ENCODE measurements at regions not wholly inside any gene's neighbourhood (a gene's known extent, or its start where the extent isn't known, plus 50 kb on each side); places are given as distances from the start of the nearest gene placed in this dataset.

DNA sequence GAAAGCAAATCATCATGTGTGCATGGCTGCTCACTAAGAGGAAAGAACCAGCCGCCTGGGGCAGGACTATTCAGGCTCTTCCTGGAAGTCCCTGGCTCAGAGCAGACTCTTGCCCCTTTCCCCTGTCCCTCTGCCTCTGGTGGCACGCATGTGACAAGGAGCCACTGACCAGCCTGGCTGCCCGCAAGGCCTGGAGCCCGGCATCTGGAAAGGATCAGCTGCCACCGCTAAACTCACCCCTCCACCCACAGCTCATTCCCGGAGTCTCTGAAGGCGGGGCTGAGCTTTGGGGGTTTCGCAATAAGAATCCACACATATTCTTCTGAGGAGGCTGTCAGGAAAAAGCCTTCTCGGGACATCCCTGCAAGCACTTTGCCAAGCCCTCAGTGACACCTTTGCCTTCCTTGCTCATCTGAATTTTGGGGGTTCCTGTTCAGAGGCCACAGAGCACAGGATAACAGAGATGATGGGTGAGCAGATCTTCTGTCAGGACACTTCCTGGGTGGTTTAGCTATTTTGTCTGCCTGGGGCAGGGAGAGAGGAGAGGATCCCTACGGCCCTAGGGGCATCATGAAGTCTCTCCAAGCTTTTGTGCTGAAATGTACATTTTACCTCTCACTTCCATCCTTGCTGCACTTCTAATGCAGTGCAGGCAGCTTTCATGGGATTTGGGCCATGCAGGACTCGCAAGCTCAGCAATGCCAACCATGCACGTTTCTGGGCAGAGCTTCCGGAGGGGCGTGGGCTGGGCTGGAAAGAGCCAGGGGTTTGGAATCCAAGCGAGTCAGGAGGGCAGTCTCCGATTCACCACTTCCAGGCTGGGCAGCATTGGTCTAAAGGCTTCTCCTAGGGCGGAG lies 124.8 kb upstream of the MAP1LC3B2 start:
- peak; percentile 80 for DNase-seq (ENCODE audit: low read depth, low spot score)
- H3K4me3 ChIP-seq (ENCODE audit: low read depth, low read length): peak overlapping the region; percentile 0
- in situ Hi-C loops (cut with HindIII; ENCODE audit: low sequenced_read_pairs): no loop called here
- TF ChIP-seq, protein P1, sequence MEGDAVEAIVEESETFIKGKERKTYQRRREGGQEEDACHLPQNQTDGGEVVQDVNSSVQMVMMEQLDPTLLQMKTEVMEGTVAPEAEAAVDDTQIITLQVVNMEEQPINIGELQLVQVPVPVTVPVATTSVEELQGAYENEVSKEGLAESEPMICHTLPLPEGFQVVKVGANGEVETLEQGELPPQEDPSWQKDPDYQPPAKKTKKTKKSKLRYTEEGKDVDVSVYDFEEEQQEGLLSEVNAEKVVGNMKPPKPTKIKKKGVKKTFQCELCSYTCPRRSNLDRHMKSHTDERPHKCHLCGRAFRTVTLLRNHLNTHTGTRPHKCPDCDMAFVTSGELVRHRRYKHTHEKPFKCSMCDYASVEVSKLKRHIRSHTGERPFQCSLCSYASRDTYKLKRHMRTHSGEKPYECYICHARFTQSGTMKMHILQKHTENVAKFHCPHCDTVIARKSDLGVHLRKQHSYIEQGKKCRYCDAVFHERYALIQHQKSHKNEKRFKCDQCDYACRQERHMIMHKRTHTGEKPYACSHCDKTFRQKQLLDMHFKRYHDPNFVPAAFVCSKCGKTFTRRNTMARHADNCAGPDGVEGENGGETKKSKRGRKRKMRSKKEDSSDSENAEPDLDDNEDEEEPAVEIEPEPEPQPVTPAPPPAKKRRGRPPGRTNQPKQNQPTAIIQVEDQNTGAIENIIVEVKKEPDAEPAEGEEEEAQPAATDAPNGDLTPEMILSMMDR (IDR thresholded peaks at IDR 0.05; ENCODE audit: low read depth, low read length): no peak

DNA sequence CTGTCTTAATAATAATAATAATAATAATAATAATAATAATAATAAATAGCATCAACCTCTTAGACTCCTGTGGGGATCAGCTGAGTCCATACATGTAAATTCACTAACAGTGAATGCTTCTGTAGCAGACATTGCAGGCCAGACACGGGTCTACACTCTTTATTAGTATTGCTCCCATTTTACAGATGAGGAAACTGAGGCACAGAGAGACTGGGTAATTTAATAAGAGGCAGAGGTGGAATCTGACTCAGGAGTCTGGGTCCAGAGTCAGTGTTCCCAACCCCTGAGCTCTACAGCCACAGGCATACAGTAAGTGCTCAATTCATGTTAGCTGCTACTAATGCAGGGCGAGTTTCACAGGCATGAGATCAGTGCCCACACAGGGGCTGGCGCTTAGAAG lies 123.2 kb upstream of the MAP1LC3B2 start:
- no peak for DNase-seq (ENCODE audit: low read depth, low spot score)
- H3K4me3 ChIP-seq (ENCODE audit: low read depth, low read length): no peak overlapping the region
- in situ Hi-C loops (cut with HindIII; ENCODE audit: low sequenced_read_pairs): no loop called here
- TF ChIP-seq, protein P1 (IDR thresholded peaks at IDR 0.05; ENCODE audit: low read depth, low read length): no peak

DNA sequence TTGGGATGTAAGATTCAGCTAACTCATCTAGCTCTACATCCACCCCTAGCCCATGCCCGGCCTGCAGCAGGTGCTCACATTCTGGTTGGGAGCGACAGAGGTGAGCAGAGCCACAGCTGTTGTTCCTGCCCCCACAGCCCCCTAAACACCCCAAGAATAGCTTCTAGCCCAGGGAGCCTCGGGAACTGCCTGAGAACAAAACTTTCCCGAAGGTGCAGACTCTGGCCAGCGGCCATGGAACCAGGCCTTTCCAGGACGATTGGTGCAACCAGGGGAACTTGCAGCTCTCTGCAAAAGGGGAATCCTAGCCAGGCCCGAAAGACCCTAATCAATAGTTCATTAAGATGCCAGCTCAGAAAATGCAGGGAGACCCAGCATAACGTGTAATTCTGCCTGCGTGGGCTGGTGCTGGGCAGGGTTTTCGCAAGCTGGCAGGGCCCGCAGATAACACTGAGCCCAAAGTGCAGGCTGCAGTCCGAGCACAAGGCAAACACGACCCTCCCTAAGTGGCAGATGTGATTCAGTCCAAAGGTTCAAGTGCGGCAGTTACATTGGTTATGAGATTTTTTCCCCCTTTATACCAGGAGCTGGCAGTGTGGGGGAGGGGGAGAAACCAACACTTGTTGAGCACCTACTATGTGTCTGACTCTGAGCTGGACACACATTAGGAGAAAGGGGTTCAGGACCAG lies 122.5 kb upstream of the MAP1LC3B2 start:
- in situ Hi-C loops (cut with HindIII; ENCODE audit: low sequenced_read_pairs): no loop called here
- DNase-seq (ENCODE audit: low read depth, low spot score): no peak
- H3K4me3 ChIP-seq (ENCODE audit: low read depth, low read length): no peak overlapping the region
- TF ChIP-seq, protein P1 (IDR thresholded peaks at IDR 0.05; ENCODE audit: low read depth, low read length): no peak

DNA sequence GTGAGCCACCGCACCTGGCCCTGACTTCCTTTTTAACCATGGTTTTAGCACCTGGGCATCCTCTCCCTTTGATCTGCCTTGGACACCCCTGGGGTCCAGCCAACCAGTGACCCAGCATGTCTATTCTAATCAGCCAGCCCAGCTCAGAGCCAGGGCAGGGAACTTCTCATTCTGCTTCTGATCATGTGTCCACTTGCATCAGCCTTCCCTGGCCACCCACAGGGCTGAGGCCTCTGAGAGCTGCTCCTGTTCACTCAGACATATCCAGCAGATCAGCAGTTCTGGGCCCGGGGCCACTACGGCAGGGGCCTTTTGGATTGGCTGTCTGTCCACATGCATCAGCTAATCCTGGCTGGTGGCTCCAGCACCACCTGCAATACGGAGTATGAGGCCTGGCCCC lies 117.9 kb upstream of the MAP1LC3B2 start:
- in situ Hi-C loops (cut with HindIII; ENCODE audit: low sequenced_read_pairs): no loop called here
- H3K4me3 ChIP-seq (ENCODE audit: low read depth, low read length): no peak overlapping the region
- TF ChIP-seq, protein P1 (IDR thresholded peaks at IDR 0.05; ENCODE audit: low read depth, low read length): no peak
- DNase-seq (ENCODE audit: low read depth, low spot score): peak; percentile 40

DNA sequence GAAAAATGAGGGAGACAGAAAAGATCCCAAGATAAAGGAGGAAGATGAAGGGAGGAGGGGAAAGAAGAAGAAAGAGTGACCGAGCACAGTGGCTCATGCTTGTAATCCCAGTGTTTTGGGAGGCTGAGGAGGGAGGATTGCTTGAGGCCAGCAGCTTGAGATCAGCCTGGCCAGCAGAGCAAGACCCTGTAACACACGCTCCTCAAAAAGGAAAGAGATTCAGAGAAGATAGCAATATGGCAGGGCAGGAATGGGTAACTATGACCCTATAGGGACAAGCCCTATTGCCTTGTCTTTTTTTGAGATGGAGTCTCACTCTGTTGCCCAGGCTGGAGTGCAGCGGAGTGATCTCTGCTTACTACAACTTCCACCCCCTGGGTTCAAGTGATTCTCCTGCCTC lies 116.9 kb upstream of the MAP1LC3B2 start:
- TF ChIP-seq, protein P1 (IDR thresholded peaks at IDR 0.05; ENCODE audit: low read depth, low read length): no peak
- no peak for DNase-seq (ENCODE audit: low read depth, low spot score)
- in situ Hi-C loops (cut with HindIII; ENCODE audit: low sequenced_read_pairs): no loop called here
- H3K4me3 ChIP-seq (ENCODE audit: low read depth, low read length): no peak overlapping the region

DNA sequence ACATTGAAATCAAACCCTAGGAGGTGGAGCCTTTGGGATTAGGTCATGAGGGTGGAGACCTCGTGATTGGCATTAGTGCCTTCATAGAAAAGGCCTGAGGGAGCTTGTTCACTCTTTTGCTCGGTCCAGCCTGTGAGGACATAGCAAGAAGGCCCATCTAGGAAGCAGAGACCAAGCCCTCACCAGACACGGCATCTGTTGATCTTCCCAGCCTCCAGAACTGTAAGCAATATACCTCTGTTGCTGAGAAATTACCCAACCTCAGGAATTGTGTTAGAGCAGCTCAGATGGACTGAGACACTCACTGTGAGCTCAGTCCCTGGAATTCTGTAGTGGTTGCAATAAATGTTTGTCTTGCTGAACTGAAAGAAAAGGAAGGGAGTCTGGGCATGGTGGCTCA lies 116.2 kb upstream of the MAP1LC3B2 start:
- TF ChIP-seq, protein P1 (IDR thresholded peaks at IDR 0.05; ENCODE audit: low read depth, low read length): no peak
- peak; percentile 26 for DNase-seq (ENCODE audit: low read depth, low spot score)
- in situ Hi-C loops (cut with HindIII; ENCODE audit: low sequenced_read_pairs): no loop called here
- no peak overlapping the region for H3K4me3 ChIP-seq (ENCODE audit: low read depth, low read length)

Measured in astrocyte of the spinal cord (primary cell).